Esophagus mucosa (tissue), 1 donor: ENCODE measurements at regions not wholly inside any gene's neighbourhood (a gene's known extent, or its start where the extent isn't known, plus 50 kb on each side); places are given as distances from the start of the nearest gene placed in this dataset.
"Not testable (repeated sequence)": the region's sequence is repeated elsewhere in the genome, so short reads cannot be mapped to it uniquely, and the experiment has no call there.

Experiments used
- ATAC-seq: fragments of 200-7000 bp; cut with Tn5 transposase; one replicate; pipeline ENCODE4 v1.9.1; 2020
- donor health status: DM: yes; HTN: yes; CAD: no.

GRCh38 chr7:89928451-89928850 is 225.8 kb upstream of the STEAP1 start:
- no peak for ATAC-seq

DNA sequence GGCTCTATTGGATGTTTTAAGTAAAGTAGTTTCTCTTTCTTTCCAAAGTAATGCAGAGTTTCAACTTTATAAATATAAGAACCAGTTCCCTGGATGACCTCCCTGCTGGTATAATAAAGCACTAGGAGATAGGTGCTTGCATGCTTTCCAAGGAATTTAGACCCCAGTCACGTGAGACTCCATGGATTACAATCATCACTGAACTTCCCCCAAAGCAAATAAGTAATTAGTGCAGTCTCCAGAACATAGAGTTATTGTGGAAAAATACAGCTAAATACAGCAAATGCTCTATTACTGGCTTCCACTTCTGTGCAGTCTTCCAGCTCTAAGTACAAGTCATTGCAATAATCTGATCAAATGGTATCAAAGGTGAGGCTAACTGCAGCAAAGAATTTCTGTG is 220.2 kb upstream of the STEAP1 start:
- no peak for ATAC-seq

GRCh38 chr7:89943525-89944050 is 210.7 kb upstream of the STEAP1 start:
- no peak for ATAC-seq

DNA sequence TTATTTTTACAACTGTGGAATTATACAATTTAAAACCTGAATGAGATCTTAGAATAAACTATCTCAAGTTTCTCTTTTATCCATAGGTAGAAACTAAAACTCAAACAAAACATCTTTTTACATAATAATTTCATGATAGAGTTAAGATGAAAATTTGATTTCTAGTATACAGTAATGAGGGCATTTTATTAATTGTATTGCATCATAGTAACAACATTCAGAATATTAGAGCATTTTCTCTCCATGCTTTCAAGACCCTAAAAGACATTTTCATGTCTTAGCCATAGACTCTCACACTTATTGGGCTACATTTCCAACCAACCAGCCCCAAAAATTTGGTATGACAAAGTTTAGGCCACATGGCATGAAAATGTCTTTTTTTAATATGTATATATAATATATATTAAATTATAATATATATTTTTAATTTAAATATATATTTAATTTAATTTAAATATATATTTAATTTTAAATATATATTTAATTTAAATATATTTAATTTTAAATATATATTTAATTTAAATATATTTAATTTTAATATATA is 195.7 kb upstream of the STEAP1 start:
- no peak for ATAC-seq

DNA sequence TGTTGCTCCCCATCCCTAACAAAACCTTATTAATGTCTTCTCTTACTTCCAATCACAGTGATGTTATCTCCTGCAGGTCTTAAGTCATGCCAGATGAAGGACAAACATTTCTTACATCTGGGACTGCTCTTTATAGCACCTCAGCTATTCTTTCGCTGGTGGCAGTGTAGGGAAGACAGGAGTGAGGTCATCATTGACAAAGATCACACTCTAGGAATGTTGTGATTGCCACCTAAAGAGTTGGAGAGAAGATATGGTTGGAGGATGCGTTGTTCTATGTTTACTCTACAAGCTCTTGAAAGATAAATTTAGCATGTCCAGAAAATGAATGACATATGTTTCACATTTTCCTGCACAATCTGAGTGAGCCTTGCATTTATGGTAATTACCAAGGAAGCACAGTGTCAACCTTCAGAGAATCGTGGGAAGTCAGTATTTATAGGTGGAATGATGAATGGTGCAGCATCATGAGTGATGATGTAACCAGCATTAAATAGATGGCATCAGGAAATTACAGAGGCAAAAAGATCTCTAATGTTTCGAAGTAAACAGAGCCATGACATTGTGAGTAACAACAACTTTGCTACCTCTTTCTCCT is 188.1 kb upstream of the STEAP1 start:
- no peak for ATAC-seq

- no peak for ATAC-seq
Observed at GRCh38 chr7:89975577-89975976, 178.7 kb upstream of the STEAP1 start.

DNA sequence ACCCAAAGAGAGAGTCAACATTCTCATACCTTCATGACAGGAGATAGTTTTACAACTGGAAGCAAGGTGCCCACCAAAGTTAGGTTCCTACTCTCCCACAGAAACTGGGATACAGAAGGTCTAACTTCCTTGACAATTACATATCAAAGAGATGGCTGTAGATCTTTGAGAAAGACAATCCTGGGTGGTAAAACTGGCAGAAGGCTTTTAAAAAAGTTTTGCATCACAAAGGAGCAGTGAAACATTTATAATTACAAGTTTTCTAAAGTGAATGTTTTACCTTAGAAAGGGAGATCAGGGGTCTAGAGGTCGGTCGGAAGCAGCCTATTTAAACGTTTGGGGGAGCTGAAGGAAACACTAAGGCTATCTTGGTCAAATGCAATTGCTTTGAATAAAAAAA is 166.6 kb upstream of the STEAP1 start:
- no peak for ATAC-seq

- ATAC-seq = no peak
Observed at GRCh38 chr7:89988074-89988473, 166.2 kb upstream of the STEAP1 start.

DNA sequence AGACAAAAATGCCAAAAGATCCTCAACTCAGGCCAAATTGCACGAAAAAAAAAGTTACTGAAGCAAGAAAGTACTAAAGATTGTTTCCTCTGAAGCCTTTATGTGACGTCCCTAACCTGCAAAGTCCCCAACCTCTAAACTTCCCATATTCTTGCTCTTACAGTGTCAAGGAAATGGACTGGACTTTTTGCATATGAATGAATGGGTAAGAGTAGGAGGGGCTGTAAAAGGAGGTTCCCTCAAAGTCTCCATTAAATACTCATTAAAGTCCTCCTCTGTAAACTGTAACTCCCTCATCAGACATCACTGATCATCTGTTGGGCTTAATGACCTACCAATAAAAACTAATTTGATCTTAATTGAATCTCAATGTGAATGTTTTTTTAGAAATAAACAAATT is 164.8 kb upstream of the STEAP1 start:
- ATAC-seq = no peak

DNA sequence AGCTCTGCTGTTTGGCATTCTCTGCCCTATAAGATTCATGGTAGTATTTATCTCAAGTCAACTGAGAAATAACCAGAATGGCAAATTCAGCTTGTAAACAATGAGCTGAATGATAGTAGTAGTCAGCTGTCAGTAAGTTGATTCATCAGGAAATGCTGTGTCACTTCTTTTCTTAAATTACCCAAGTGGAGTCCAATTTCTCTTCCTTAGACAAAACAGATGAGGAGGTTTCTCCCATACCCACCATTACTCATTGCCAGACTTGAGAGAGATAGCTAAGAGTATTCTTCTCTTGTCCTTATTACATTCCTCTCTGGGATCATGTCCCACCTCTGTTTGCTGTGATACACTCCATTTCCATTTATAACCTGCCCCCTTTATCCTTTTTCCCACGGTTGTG is 159.8 kb upstream of the STEAP1 start:
- no peak for ATAC-seq

- ATAC-seq = no peak
Observed at GRCh38 chr7:89998554-89998953, 155.7 kb upstream of the STEAP1 start.

- no peak for ATAC-seq
Observed at GRCh38 chr7:90005836-90006235, 148.4 kb upstream of the STEAP1 start.

- no peak for ATAC-seq
Observed at GRCh38 chr7:90007001-90007654, 147.1 kb upstream of the STEAP1 start.

DNA sequence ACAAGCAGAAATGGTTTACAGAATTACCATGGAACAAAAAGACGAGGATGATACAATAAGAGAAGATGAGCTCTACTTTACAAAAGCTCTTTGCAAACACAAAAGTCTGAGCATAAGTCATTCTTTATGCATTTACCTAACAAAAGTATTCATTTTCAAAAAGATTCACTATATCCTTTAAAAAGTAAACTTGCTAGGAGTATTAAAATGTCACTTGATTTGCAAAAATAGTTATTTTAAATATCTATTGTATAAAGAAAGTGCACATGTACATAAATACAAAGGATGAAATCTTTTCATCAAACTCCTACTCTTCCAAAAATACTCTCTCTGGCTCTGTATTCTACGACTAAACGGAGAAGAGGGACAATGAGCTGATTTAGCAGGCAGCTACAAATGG is 146.4 kb upstream of the STEAP1 start:
- no peak for ATAC-seq

DNA sequence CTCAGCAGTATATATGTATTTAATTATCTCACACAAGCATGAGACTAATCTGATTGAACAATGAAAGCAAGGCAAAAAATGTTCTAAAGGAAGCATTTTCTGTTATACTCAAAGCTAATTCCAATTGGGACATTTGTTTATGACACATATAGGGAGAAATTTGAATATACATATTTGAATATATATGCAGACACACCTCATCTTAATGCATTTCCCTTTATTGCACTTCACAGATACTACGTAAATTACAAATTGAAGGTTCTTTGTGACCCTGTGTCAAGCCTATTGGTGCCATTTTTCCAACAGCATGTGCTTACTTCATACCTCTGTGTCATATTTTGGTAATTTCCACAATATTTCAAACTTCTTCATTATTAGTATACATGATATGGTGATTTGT is 132.1 kb upstream of the STEAP1 start:
- ATAC-seq = no peak

DNA sequence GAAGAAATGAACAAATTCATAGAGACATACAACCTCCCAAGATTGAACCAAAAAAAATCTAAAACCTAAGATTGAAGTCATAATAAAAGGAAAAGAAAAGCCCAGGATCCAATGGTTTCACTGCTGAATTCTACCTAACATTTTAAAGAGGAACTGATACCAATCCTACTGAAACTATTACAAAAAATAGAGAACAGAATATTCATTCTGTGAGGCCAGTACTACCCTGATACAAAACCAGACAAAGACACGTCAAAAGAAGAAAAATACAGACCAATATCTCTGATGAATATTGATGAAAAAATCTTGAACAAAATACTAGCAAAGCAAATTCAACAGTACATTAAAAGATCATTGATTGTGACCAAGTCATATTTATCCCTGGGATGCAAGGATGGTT is 128.5 kb upstream of the STEAP1 start:
- ATAC-seq = no peak

GRCh38 chr7:90033850-90034249 is 120.4 kb upstream of the STEAP1 start:
- ATAC-seq = no peak

- ATAC-seq = no peak
Observed at GRCh38 chr7:90053094-90053493, 101.2 kb upstream of the STEAP1 start.

DNA sequence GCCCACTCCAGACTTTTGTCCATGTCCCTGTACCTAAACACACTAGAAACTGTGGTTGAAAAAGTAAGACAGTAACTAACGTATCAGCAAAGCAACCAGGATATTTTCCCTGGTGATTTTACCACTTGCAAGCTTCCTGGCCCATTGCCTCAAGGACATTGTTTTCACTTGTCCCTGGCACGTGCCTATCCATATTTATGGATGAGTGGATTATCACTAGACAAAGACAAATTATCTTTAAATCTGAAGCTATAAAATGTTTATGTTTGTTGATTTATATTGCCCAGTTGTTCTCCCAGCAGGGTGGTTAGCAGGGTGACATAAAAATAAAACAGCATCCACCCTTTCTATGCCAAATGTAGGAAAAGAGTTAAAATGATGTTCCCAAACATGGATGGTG is 93.2 kb upstream of the STEAP1 start:
- ATAC-seq = no peak

DNA sequence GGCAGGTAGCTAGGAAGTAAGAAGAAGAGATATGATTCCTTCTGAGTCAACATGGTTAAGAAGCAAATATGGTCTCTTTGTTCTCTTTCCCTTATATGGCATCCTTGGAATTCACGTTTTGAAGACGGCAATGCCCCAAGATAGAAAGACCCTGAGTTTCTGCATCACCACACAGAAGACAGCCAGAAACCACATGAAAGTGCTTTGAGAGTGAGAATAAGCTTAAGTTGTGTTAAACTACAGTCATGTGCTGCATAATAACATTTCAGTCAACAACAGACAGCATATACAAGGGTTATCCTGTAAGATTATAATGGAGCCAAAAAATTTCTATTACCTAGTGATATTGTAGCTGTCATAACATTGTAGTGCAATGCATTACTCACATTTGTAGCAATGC is 89.9 kb upstream of the STEAP1 start:
- no peak for ATAC-seq

DNA sequence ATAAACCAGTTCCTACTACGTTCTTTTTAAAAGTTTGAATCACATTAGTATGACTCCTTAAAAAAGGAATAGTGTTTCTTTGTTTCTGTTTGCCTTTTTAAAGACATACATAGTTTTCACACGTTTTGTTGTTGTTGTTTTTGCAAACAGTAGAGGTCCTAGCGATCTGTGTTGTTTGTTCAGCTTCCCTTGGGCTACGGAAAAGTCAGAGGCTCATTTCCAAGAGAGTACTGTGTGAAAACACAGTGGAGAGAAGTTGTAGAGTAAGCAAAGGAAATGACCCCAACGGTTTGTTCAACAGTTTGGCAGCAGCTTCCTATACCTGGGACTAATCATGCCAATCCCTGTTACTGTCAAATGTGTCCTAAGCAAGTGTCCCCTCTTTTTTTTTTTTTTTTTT is 87.1 kb upstream of the STEAP1 start:
- no peak for ATAC-seq

DNA sequence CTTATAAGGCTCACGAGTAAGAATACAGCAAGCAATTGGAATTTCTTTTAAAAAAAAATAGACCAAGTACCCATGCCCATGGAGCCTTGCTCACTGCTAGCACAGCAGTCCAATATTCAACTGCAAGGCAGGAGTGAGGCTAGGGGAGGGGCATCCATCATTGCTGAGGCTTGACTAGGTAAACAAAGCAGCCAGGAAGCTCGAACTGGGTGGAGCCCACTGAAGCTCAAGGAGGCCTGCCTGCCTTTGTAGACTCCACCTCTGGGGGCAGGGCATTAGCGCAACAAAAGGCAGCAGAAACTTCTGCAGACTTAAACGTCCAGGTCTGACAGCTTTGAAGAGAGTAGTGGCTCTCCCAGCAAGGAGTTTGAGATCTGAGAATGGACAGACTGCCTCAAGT is 84.0 kb upstream of the STEAP1 start:
- not testable (repeated sequence) for ATAC-seq

GRCh38 chr7:90078921-90079320 is 75.3 kb upstream of the STEAP1 start:
- ATAC-seq = no peak

- no peak for ATAC-seq
Observed at GRCh38 chr7:90081621-90082020, 72.6 kb upstream of the STEAP1 start.
